SU-DHL-6 (cell line): ENCODE measurements at regions not wholly inside any gene's neighbourhood (a gene's known extent, or its start where the extent isn't known, plus 50 kb on each side); places are given as distances from the start of the nearest gene placed in this dataset.

Experiments
- H2AFZ ChIP-seq: fragments of 200-600 bp; sonication (generic); 2 replicates; pipeline ENCODE4 v1.6.1; 2014; ENCODE audit warnings: low read depth, mild to moderate bottlenecking, moderate library complexity, mixed read lengths, antibody characterized with exemption, low read length; ENCODE audit not compliant: severe bottlenecking
- H3F3A ChIP-seq: fragments of 200-600 bp; shearing (Covaris generic); 2 replicates; pipeline ENCODE4 v1.6.0; 2016; ENCODE audit warnings: antibody characterized with exemption, mild to moderate bottlenecking; ENCODE audit not compliant: insufficient read depth
- H3K27ac ChIP-seq: fragments of 200-600 bp; sonication (generic); 2 replicates; pipeline ENCODE4 v1.5.1; 2016; ENCODE audit warnings: low read depth, mild to moderate bottlenecking, low read length, moderate library complexity, mixed read lengths
- H3K27me3 ChIP-seq: fragments of 200-600 bp; sonication (generic), shearing (Covaris generic); 2 replicates; pipeline ENCODE4 v1.6.0; 2014; ENCODE audit warnings: mild to moderate bottlenecking, low read length
- H3K36me3 ChIP-seq: fragments of 200-600 bp; sonication (generic); 2 replicates; pipeline ENCODE4 v1.6.1; 2014; ENCODE audit warnings: mild to moderate bottlenecking, low read length, mixed read lengths
- H3K4me2 ChIP-seq: fragments of 300-600, 200-600 bp; shearing (Covaris generic), sonication (generic); 2 replicates; pipeline ENCODE4 v1.6.0; 2014; ENCODE audit warnings: low read length, low read depth, mild to moderate bottlenecking; ENCODE audit not compliant: poor library complexity, severe bottlenecking
- H3K4me3 ChIP-seq: fragments of 200-600 bp; sonication (generic); 2 replicates; pipeline ENCODE4 v1.5.1; 2014; ENCODE audit warnings: antibody characterized with exemption, low read length, mild to moderate bottlenecking, mixed read lengths; ENCODE audit not compliant: insufficient read depth, poor library complexity, severe bottlenecking
- H3K79me2 ChIP-seq: fragments of 200-600 bp; sonication (generic); 2 replicates; pipeline ENCODE4 v1.6.1; 2014; ENCODE audit warnings: mild to moderate bottlenecking, low read length, moderate library complexity; ENCODE audit not compliant: insufficient read depth
- H3K9ac ChIP-seq: fragments of 200-600 bp; sonication (generic); 2 replicates; pipeline ENCODE4 v1.7.0; 2014; ENCODE audit warnings: mild to moderate bottlenecking, low read length
- H3K9me2 ChIP-seq: fragments of 200-600 bp; sonication (generic); replicated peaks from 2 replicates; pipeline ENCODE4 v1.6.1; 2014; ENCODE audit warnings: low read length; ENCODE audit not compliant: insufficient read depth
- H3K9me3 ChIP-seq: fragments of 200-600 bp; sonication (generic); 2 replicates; pipeline ENCODE4 v1.6.1; 2014; ENCODE audit warnings: low read length, mixed read lengths; ENCODE audit not compliant: insufficient read depth
- H4K20me1 ChIP-seq: fragments of 200-600 bp; sonication (generic); 2 replicates; pipeline ENCODE4 v1.6.1; 2014; ENCODE audit warnings: low read depth, mild to moderate bottlenecking, antibody characterized with exemption, low read length, moderate library complexity, mixed read lengths
- CTCF ChIP-seq: fragments of 200-600 bp; sonication (generic); IDR thresholded peaks from one replicate; pipeline ENCODE4 v1.5.1; 2017; ENCODE audit warnings: antibody characterized with exemption, mild to moderate bottlenecking, low read length, moderate library complexity; ENCODE audit not compliant: insufficient read depth, poor library complexity, severe bottlenecking
- EZH2phosphoT487 ChIP-seq: fragments of 200-600 bp; sonication (generic), shearing (Covaris generic); conservative IDR thresholded peaks from 2 replicates; pipeline ENCODE4 v1.6.1; 2018; ENCODE audit warnings: mild to moderate bottlenecking, antibody characterized with exemption, low read length, moderate library complexity, mixed read lengths

DNA sequence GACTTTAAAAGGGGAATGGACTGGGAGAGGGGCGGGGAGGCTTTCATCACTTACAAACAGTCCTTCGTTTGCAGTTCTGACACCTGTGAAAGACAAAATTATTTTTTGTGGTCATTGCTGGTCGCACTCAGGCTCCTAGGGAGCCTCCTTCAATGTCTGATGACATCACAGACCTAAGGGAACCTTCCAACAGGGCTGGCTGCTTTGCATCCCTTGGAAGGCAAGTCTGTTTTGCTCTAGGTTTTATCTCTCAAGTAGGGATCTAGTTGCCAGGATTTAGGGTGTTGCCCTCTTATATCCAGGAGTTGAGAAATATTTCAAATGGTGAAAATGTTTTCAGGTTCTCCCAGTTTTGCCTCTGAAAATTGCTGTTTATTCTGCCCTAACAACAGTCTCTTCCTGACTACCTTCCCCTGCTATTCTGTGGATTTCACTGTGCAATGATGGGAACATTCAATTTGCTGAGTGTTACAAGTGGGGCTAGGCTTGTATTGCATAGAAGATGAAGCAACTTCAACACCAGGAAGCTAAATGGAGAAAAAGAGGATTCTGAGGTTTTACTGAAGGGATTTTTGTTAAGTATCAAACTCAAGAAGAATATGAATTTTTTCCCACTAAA is 75.9 kb upstream of the ARRDC4 start:
- no peaks in the 10 kb centered on the region for H3K36me3 ChIP-seq
- H3K4me3 ChIP-seq: no peak overlapping the region
- no peak overlapping the region for H3K4me2 ChIP-seq
- no peaks in the 10 kb centered on the region for H3K79me2 ChIP-seq
- H3K9ac ChIP-seq: no peak overlapping the region
- no peaks in the 10 kb centered on the region for H3K9me2 ChIP-seq
- TF ChIP-seq EZH2phosphoT487: no peak
- TF ChIP-seq CTCF: no peak
- H4K20me1 ChIP-seq: no peaks in the 10 kb centered on the region
- H3K27ac ChIP-seq: no peak overlapping the region
- H2AFZ ChIP-seq: no peak overlapping the region
- H3K9me3 ChIP-seq: no peaks in the 10 kb centered on the region
- no peaks in the 10 kb centered on the region for H3K27me3 ChIP-seq
- H3F3A ChIP-seq: no peaks in the 10 kb centered on the region

- Histone ChIP-seq H3K9me3 (no peaks in the 10 kb centered on the region), H3K9me2 (no peaks in the 10 kb centered on the region), H3K27ac (no peak overlapping the region), H3K9ac (no peak overlapping the region), H4K20me1 (no peaks in the 10 kb centered on the region), H3K27me3 (no peaks in the 10 kb centered on the region), H3K36me3 (no peaks in the 10 kb centered on the region), H2AFZ (no peak overlapping the region), H3K79me2 (no peaks in the 10 kb centered on the region), H3F3A (no peaks in the 10 kb centered on the region), H3K4me3 (no peak overlapping the region), H3K4me2 (no peak overlapping the region)
- TF ChIP-seq EZH2phosphoT487 (no peak), CTCF (no peak)
These were observed 70.2 kb upstream of the ARRDC4 start for GRCh38 chr15:97890307-97890706.

GRCh38 chr15:97892167-97892938 is 68.2 kb upstream of the ARRDC4 start:
- Histone ChIP-seq H4K20me1 (no peaks in the 10 kb centered on the region), H3K9ac (no peak overlapping the region), H3K79me2 (no peaks in the 10 kb centered on the region), H3K4me3 (no peak overlapping the region), H3F3A (no peaks in the 10 kb centered on the region), H3K27me3 (no peaks in the 10 kb centered on the region), H3K9me2 (no peaks in the 10 kb centered on the region), H3K36me3 (no peaks in the 10 kb centered on the region), H2AFZ (no peak overlapping the region), H3K4me2 (no peak overlapping the region), H3K9me3 (no peaks in the 10 kb centered on the region), H3K27ac (no peak overlapping the region)
- TF ChIP-seq EZH2phosphoT487 (no peak), CTCF (no peak)
